SK-N-SH (cell line): ENCODE measurements at regions not wholly inside any gene's neighbourhood (a gene's known extent, or its start where the extent isn't known, plus 50 kb on each side); places are given as distances from the start of the nearest gene placed in this dataset.

Source experiments
- CHD2 ChIP-seq: fragments of 150-350 bp; IDR thresholded peaks from 2 replicates; pipeline ENCODE4 v1.6.1; 2018; ENCODE audit warnings: low read length; ENCODE audit not compliant: partially characterized antibody
- EP300 ChIP-seq, 2 experiments: IDR thresholded peaks; 2 replicates each; pipeline versions ENCODE4 v1.4.0 to v1.6.1; 2012; ENCODE audit warnings: borderline replicate concordance in 1 of 2, low read depth in 1 of 2, low read length in 1 of 2
- MXI1 ChIP-seq: IDR thresholded peaks from 2 replicates; pipeline ENCODE4 v1.6.1; 2012; ENCODE audit warnings: mild to moderate bottlenecking, low read depth, low read length, improper control_type of control experiment
- RAD21 ChIP-seq: IDR thresholded peaks from 2 replicates; pipeline ENCODE4 v1.6.1; 2012; ENCODE audit warnings: mild to moderate bottlenecking, low read length
- RFX5 ChIP-seq: IDR thresholded peaks from 2 replicates; pipeline ENCODE4 v1.6.1; 2012; ENCODE audit warnings: mild to moderate bottlenecking, improper control_type of control experiment, low read length
- TCF12 ChIP-seq: IDR thresholded peaks from 2 replicates; pipeline ENCODE4 v1.4.0; 2012
- TF ChIP-seq, protein P1 (sequence below): IDR thresholded peaks from 2 replicates; pipeline ENCODE4 v1.4.0; 2012; ENCODE audit warnings: low read depth
- TF ChIP-seq, protein P2 (sequence below): IDR thresholded peaks from 2 replicates; pipeline ENCODE4 v1.4.0; 2012; ENCODE audit warnings: low read depth, borderline replicate concordance
- TF ChIP-seq, protein P3 (sequence below): IDR thresholded peaks from 2 replicates; pipeline ENCODE4 v1.6.1; 2012; ENCODE audit warnings: mild to moderate bottlenecking, low read depth, low read length, moderate library complexity
- TF ChIP-seq, protein P4 (sequence below): fragments of 200-600 bp; sonication (generic); IDR thresholded peaks from 2 replicates; pipeline ENCODE4 v1.6.1; 2017; ENCODE audit warnings: antibody characterized with exemption, mild to moderate bottlenecking, moderate library complexity
- TF ChIP-seq, protein P5 (sequence below): fragments of 150-350 bp; IDR thresholded peaks from 2 replicates; pipeline ENCODE4 v1.6.1; 2017; ENCODE audit warnings: antibody characterized with exemption, low read length, low read depth, borderline replicate concordance

DNA sequence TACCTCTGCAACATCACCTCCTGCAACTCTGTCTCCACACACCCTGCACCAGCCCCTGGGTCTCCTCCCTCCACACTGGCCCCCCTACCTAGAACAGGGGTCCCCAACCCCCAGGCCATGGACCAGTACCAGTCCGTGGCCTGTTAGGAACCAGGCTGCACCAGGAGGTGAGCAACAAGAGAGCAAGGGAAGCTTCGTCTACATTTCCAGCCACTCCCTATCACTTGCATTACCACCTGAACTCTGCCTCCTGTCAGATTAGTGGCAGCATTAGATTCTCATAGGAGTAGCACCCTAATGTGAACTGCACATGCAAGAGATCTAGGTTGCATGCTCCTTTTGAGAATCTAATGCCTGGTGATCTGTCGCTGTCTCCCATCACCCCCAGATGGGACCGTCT, 108.8 kb upstream of the WDR11 start:
- TF ChIP-seq, protein P1, sequence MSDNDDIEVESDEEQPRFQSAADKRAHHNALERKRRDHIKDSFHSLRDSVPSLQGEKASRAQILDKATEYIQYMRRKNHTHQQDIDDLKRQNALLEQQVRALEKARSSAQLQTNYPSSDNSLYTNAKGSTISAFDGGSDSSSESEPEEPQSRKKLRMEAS: no peak
- TF ChIP-seq RAD21 (no peak), MXI1 (no peak), EP300 (IDR thresholded peaks at IDR 0.05; ENCODE audit: borderline replicate concordance in 1 of 2, low read depth in 1 of 2, low read length in 1 of 2) (no peak), CHD2 (no peak), RFX5 (no peak), TCF12 (no peak)
- TF ChIP-seq, protein P2, sequence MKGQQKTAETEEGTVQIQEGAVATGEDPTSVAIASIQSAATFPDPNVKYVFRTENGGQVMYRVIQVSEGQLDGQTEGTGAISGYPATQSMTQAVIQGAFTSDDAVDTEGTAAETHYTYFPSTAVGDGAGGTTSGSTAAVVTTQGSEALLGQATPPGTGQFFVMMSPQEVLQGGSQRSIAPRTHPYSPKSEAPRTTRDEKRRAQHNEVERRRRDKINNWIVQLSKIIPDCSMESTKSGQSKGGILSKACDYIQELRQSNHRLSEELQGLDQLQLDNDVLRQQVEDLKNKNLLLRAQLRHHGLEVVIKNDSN: no peak
- TF ChIP-seq, protein P3, sequence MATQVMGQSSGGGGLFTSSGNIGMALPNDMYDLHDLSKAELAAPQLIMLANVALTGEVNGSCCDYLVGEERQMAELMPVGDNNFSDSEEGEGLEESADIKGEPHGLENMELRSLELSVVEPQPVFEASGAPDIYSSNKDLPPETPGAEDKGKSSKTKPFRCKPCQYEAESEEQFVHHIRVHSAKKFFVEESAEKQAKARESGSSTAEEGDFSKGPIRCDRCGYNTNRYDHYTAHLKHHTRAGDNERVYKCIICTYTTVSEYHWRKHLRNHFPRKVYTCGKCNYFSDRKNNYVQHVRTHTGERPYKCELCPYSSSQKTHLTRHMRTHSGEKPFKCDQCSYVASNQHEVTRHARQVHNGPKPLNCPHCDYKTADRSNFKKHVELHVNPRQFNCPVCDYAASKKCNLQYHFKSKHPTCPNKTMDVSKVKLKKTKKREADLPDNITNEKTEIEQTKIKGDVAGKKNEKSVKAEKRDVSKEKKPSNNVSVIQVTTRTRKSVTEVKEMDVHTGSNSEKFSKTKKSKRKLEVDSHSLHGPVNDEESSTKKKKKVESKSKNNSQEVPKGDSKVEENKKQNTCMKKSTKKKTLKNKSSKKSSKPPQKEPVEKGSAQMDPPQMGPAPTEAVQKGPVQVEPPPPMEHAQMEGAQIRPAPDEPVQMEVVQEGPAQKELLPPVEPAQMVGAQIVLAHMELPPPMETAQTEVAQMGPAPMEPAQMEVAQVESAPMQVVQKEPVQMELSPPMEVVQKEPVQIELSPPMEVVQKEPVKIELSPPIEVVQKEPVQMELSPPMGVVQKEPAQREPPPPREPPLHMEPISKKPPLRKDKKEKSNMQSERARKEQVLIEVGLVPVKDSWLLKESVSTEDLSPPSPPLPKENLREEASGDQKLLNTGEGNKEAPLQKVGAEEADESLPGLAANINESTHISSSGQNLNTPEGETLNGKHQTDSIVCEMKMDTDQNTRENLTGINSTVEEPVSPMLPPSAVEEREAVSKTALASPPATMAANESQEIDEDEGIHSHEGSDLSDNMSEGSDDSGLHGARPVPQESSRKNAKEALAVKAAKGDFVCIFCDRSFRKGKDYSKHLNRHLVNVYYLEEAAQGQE: no peak
- TF ChIP-seq, protein P4, sequence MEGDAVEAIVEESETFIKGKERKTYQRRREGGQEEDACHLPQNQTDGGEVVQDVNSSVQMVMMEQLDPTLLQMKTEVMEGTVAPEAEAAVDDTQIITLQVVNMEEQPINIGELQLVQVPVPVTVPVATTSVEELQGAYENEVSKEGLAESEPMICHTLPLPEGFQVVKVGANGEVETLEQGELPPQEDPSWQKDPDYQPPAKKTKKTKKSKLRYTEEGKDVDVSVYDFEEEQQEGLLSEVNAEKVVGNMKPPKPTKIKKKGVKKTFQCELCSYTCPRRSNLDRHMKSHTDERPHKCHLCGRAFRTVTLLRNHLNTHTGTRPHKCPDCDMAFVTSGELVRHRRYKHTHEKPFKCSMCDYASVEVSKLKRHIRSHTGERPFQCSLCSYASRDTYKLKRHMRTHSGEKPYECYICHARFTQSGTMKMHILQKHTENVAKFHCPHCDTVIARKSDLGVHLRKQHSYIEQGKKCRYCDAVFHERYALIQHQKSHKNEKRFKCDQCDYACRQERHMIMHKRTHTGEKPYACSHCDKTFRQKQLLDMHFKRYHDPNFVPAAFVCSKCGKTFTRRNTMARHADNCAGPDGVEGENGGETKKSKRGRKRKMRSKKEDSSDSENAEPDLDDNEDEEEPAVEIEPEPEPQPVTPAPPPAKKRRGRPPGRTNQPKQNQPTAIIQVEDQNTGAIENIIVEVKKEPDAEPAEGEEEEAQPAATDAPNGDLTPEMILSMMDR: no peak
- TF ChIP-seq, protein P5, sequence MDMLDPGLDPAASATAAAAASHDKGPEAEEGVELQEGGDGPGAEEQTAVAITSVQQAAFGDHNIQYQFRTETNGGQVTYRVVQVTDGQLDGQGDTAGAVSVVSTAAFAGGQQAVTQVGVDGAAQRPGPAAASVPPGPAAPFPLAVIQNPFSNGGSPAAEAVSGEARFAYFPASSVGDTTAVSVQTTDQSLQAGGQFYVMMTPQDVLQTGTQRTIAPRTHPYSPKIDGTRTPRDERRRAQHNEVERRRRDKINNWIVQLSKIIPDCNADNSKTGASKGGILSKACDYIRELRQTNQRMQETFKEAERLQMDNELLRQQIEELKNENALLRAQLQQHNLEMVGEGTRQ: no peak
